CD14-positive monocyte (primary cell): ENCODE measurements at regions not wholly inside any gene's neighbourhood (a gene's known extent, or its start where the extent isn't known, plus 50 kb on each side); places are given as distances from the start of the nearest gene placed in this dataset.

Source experiments
- DNase-seq, 3 donors: peaks; one replicate each; pipeline ENCODE4 v3.0.0-alpha.2; 2011 to 2022
- H2AFZ ChIP-seq: 2 replicates; pipeline ENCODE4 v1.6.0; 2012; ENCODE audit warnings: mild to moderate bottlenecking, low read depth, low read length, inconsistent platforms; ENCODE audit not compliant: insufficient read depth, poor library complexity, severe bottlenecking
- H3K27ac ChIP-seq, 2 donors: 1 replicate in 1 of 2; 2 replicates in 1 of 2; pipeline ENCODE4 v1.5.1; 2012 to 2013; ENCODE audit warnings: low read length in 2 of 2, control low read depth in 1 of 2, inconsistent platforms in 1 of 2, low read depth in 1 of 2, mild to moderate bottlenecking in 1 of 2
- H3K27me3 ChIP-seq, 2 donors: one replicate each; pipeline versions ENCODE4 v1.6.0 to v1.6.1; 2011 to 2013; ENCODE audit warnings: low read length in 2 of 2; ENCODE audit not compliant: control insufficient read depth in 2 of 2, insufficient read depth in 2 of 2
- H3K36me3 ChIP-seq, 2 donors: replicated peaks in 1 of 2; 1 replicate in 1 of 2; 2 replicates in 1 of 2; pipeline versions ENCODE4 v1.5.1 to v1.6.1; 2012 to 2013; ENCODE audit warnings: low read length in 2 of 2, control low read depth in 1 of 2, inconsistent platforms in 1 of 2, mild to moderate bottlenecking in 1 of 2; ENCODE audit not compliant: insufficient read depth in 2 of 2, control insufficient read depth in 1 of 2
- H3K4me1 ChIP-seq, 2 donors: 1 replicate in 1 of 2; 2 replicates in 1 of 2; pipeline versions ENCODE4 v1.5.1 to v1.6.1; 2012 to 2013; ENCODE audit warnings: low read length in 2 of 2, control low read depth in 1 of 2, inconsistent platforms in 1 of 2, mild to moderate bottlenecking in 1 of 2, moderate library complexity in 1 of 2; ENCODE audit not compliant: insufficient read depth in 2 of 2, control insufficient read depth in 1 of 2
- H3K4me2 ChIP-seq: replicated peaks from 2 replicates; pipeline ENCODE3; 2012; ENCODE audit warnings: low read length, moderate library complexity, mild to moderate bottlenecking; ENCODE audit not compliant: poor library complexity, severe bottlenecking; ENCODE audit errors: extremely low read depth
- H3K4me3 ChIP-seq, 3 experiments: fragments of 200-600 bp in 1 of 3; sonication (generic) in 1 of 3; replicated peaks in 1 of 3; 1 replicate in 2 of 3; 2 replicates in 1 of 3; pipeline ENCODE4 v1.5.1; 2011 to 2013; ENCODE audit warnings: low read length in 3 of 3, mild to moderate bottlenecking in 3 of 3, control low read depth in 2 of 3, low read depth in 2 of 3, inconsistent platforms in 1 of 3, moderate library complexity in 1 of 3
- H3K79me2 ChIP-seq: 2 replicates; pipeline ENCODE4 v1.6.0; 2012; ENCODE audit warnings: mild to moderate bottlenecking, control low read depth, inconsistent platforms, low read length, moderate library complexity; ENCODE audit not compliant: insufficient read depth
- H3K9ac ChIP-seq: 2 replicates; pipeline ENCODE4 v1.6.0; 2017; ENCODE audit warnings: low read length, mild to moderate bottlenecking; ENCODE audit not compliant: insufficient read depth, poor library complexity, severe bottlenecking
- H3K9me3 ChIP-seq, 2 donors: replicated peaks in 1 of 2; 1 replicate in 1 of 2; 2 replicates in 1 of 2; pipeline versions ENCODE4 v1.5.1 to v1.6.1; 2012 to 2013; ENCODE audit warnings: low read length in 2 of 2, control low read depth in 1 of 2; ENCODE audit not compliant: control insufficient read depth in 1 of 2, insufficient read depth in 1 of 2
- H4K20me1 ChIP-seq: 2 replicates; pipeline ENCODE4 v1.6.0; 2012; ENCODE audit warnings: mild to moderate bottlenecking, low read length, control low read depth, moderate library complexity; ENCODE audit not compliant: insufficient read depth
- H3K27ac Mint-ChIP-seq, 7 donors: one replicate each; pipeline ENCODE4 v1.8.0; 2020; ENCODE audit warnings: mild to moderate bottlenecking in 7 of 7, mixed read lengths in 7 of 7, moderate library complexity in 6 of 7, inconsistent platforms in 2 of 7
- H3K27me3 Mint-ChIP-seq, 3 donors: one replicate each; pipeline ENCODE4 v1.8.0; 2021 to 2022; ENCODE audit warnings: low read depth in 3 of 3, mild to moderate bottlenecking in 3 of 3, mixed read lengths in 3 of 3, moderate library complexity in 3 of 3, inconsistent platforms in 1 of 3
- H3K36me3 Mint-ChIP-seq, 2 donors: one replicate each; pipeline ENCODE4 v1.8.0; 2020; ENCODE audit warnings: mixed read lengths in 2 of 2, inconsistent platforms in 1 of 2, mild to moderate bottlenecking in 1 of 2
- H3K4me1 Mint-ChIP-seq: one replicate; pipeline ENCODE4 v1.8.0; 2020; ENCODE audit warnings: mild to moderate bottlenecking, mixed read lengths
- H3K4me3 Mint-ChIP-seq, 2 donors: one replicate each; pipeline ENCODE4 v1.8.0; 2020; ENCODE audit warnings: mild to moderate bottlenecking in 2 of 2, mixed read lengths in 2 of 2, moderate library complexity in 1 of 2
- H3K9me3 Mint-ChIP-seq, 7 donors: one replicate each; pipeline ENCODE4 v1.8.0; 2020 to 2022; ENCODE audit warnings: mixed read lengths in 7 of 7, mild to moderate bottlenecking in 6 of 7, moderate library complexity in 6 of 7, inconsistent platforms in 2 of 7
- CTCF ChIP-seq: fragments of 200-600 bp; IDR thresholded peaks from one replicate; pipeline ENCODE4 v1.8.0; 2022; ENCODE audit warnings: antibody characterized with exemption, mild to moderate bottlenecking
- WGBS: methylation state at CpG from one replicate; pipeline ENCODE4 v1.1.5; 2013; ENCODE audit warnings: missing lambda C conversion rate; ENCODE audit not compliant: insufficient coverage; 5-methylcytosine and 5-hydroxymethylcytosine counted together
- intact Hi-C, 2 donors: fragments of 100-400 bp; cut with micrococcal nuclease; formaldehyde crosslinking; loops; one replicate each; pipeline versions ENCODE4 v1.15.0 to v1.15.1; 2023

- 0% methylated on average over 1 of the region's 2 CpGs for WGBS
- H3K79me2 ChIP-seq, result no peaks in the 10 kb centered on the region
- H3K36me3 ChIP-seq, result no peaks in the 10 kb centered on the region
- intact Hi-C loops, result no loop called here
- no peak overlapping the region for H3K27ac ChIP-seq
- Mint-ChIP-seq H3K9me3 (peaks cover 7 to 22% (median 12%) of the 10 kb centered on the region in 7 donors), H3K27me3 (peaks cover 0 to 2% (median 0%) of the 10 kb centered on the region in 3 donors), H3K4me3 (no peak overlapping the region), H3K27ac (no peak overlapping the region), H3K4me1 (no peaks in the 10 kb centered on the region), H3K36me3 (no peaks in the 10 kb centered on the region)
- no peak overlapping the region for H3K4me3 ChIP-seq
- H3K9ac ChIP-seq, result no peak overlapping the region
- H3K27me3 ChIP-seq, result no peaks in the 10 kb centered on the region
- no peak for DNase-seq
- no peak overlapping the region for H3K4me2 ChIP-seq
- no peaks in the 10 kb centered on the region for H3K4me1 ChIP-seq
- H4K20me1 ChIP-seq, result no peaks in the 10 kb centered on the region
- no peak for TF ChIP-seq CTCF
- H2AFZ ChIP-seq, result no peak overlapping the region
- H3K9me3 ChIP-seq, result peaks cover 10 to 13% of the 10 kb centered on the region in 2 donors
Observed at GRCh38 chr3:19798324-19798723, 135.7 kb downstream of the EFHB start.

- H3K4me1 Mint-ChIP-seq, result no peaks in the 10 kb centered on the region
- intact Hi-C loops, result no loop called here
- no peaks in the 10 kb centered on the region for H3K4me1 ChIP-seq
- H3K36me3 ChIP-seq, result no peaks in the 10 kb centered on the region
- no peaks in the 10 kb centered on the region for H3K27me3 ChIP-seq
- H3K4me2 ChIP-seq, result no peak overlapping the region
- no peaks in the 10 kb centered on the region for H4K20me1 ChIP-seq
- no peak overlapping the region for H3K27ac ChIP-seq
- H3K79me2 ChIP-seq, result no peaks in the 10 kb centered on the region
- H3K4me3 ChIP-seq, result no peak overlapping the region
- peaks cover 0 to 5% (median 2%) of the 10 kb centered on the region in 7 donors for H3K9me3 Mint-ChIP-seq
- H3K27me3 Mint-ChIP-seq, result peaks cover 0 to 2% (median 0%) of the 10 kb centered on the region in 3 donors
- H3K4me3 Mint-ChIP-seq, result no peak overlapping the region
- WGBS, result no CpG with 5 or more reads among the region's 4 CpGs
- no peaks in the 10 kb centered on the region for H3K36me3 Mint-ChIP-seq
- H2AFZ ChIP-seq, result no peak overlapping the region
- H3K9me3 ChIP-seq, result peaks cover 0 to 3% of the 10 kb centered on the region in 2 donors
- H3K9ac ChIP-seq, result no peak overlapping the region
- no peak for DNase-seq
- TF ChIP-seq CTCF, result no peak
- no peak overlapping the region for H3K27ac Mint-ChIP-seq
Observed at GRCh38 chr3:19792388-19792787, 141.6 kb downstream of the EFHB start.
